ENCODE measurements at regions not wholly inside any gene's neighbourhood (a gene's known extent, or its start where the extent isn't known, plus 50 kb on each side); places are given as distances from the start of the nearest gene placed in this dataset.
A peak's percentile ranks its signal among the peaks of the same experiment; 100 is the strongest.
"Not testable (repeated sequence)": the region's sequence is repeated elsewhere in the genome, so short reads cannot be mapped to it uniquely, and the experiment has no call there.

- DNase-seq: not testable (repeated sequence)
These were observed 552.7 kb downstream of the PRIM2 start for GRCh38 chr6:57870083-57870482.

GRCh38 chr6:57873424-57873823, 556.0 kb downstream of the PRIM2 start:
- DNase-seq: not testable (repeated sequence)

- not testable (repeated sequence) for DNase-seq
These were observed 559.2 kb downstream of the PRIM2 start for GRCh38 chr6:57876659-57877058.

GRCh38 chr6:57877729-57878128, 560.3 kb downstream of the PRIM2 start:
- not testable (repeated sequence) for DNase-seq

GRCh38 chr6:57878792-57879191, 561.4 kb downstream of the PRIM2 start:
- DNase-seq: peak; percentile 40 to 59

- DNase-seq: not testable (repeated sequence)
These were observed 581.4 kb downstream of the PRIM2 start for GRCh38 chr6:57898850-57899249.

- not testable (repeated sequence) for DNase-seq
These were observed 583.4 kb downstream of the PRIM2 start for GRCh38 chr6:57900687-57901399.

GRCh38 chr6:57901445-57901844, 584.0 kb downstream of the PRIM2 start:
- DNase-seq: not testable (repeated sequence)

GRCh38 chr6:57904356-57904755, 586.9 kb downstream of the PRIM2 start:
- DNase-seq: not testable (repeated sequence)

- DNase-seq: not testable (repeated sequence)
These were observed 597.9 kb downstream of the PRIM2 start for GRCh38 chr6:57915300-57915699.

GRCh38 chr6:57942966-57943365, 625.5 kb downstream of the PRIM2 start:
- not testable (repeated sequence) for DNase-seq

GRCh38 chr6:57946084-57946768, 628.8 kb downstream of the PRIM2 start:
- DNase-seq: not testable (repeated sequence)

GRCh38 chr6:57946769-57947091, 629.3 kb downstream of the PRIM2 start:
- not testable (repeated sequence) for DNase-seq

GRCh38 chr6:57948481-57948880, 631.1 kb downstream of the PRIM2 start:
- not testable (repeated sequence) for DNase-seq

- not testable (repeated sequence) for DNase-seq
These were observed 633.0 kb downstream of the PRIM2 start for GRCh38 chr6:57950430-57950829.

GRCh38 chr6:57966757-57967156, 649.3 kb downstream of the PRIM2 start:
- DNase-seq: not testable (repeated sequence)

- DNase-seq: not testable (repeated sequence)
These were observed 654.5 kb downstream of the PRIM2 start for GRCh38 chr6:57971956-57972355.

- no peak for DNase-seq
These were observed 657.2 kb downstream of the PRIM2 start for GRCh38 chr6:57974653-57975052.

GRCh38 chr6:57975127-57975526, 657.7 kb downstream of the PRIM2 start:
- DNase-seq: not testable (repeated sequence)

GRCh38 chr6:57976371-57976770, 658.9 kb downstream of the PRIM2 start:
- not testable (repeated sequence) for DNase-seq

- DNase-seq: not testable (repeated sequence)
These were observed 666.2 kb downstream of the PRIM2 start for GRCh38 chr6:57983603-57984002.

- DNase-seq: not testable (repeated sequence)
These were observed 667.1 kb downstream of the PRIM2 start for GRCh38 chr6:57984575-57984974.

- DNase-seq: not testable (repeated sequence)
These were observed 668.3 kb downstream of the PRIM2 start for GRCh38 chr6:57985734-57986133.

- not testable (repeated sequence) for DNase-seq
These were observed 669.2 kb downstream of the PRIM2 start for GRCh38 chr6:57986584-57986983.
